H1 (cell line): ENCODE measurements at regions not wholly inside any gene's neighbourhood (a gene's known extent, or its start where the extent isn't known, plus 50 kb on each side); places are given as distances from the start of the nearest gene placed in this dataset.

Source experiments
- ASH2L ChIP-seq: fragments of 200-600, 300-600 bp; sonication (generic); IDR thresholded peaks from one replicate; pipeline ENCODE4 v1.7.1; 2017; ENCODE audit warnings: low read length
- CBX5 ChIP-seq: fragments of 300-800, 300-1000 bp; sonication (generic); IDR thresholded peaks from 2 replicates; pipeline ENCODE4 v1.7.1; 2016; ENCODE audit warnings: antibody characterized with exemption, low read length, low read depth
- E2F6 ChIP-seq: IDR thresholded peaks from 2 replicates; pipeline ENCODE4 v1.6.1; 2012; ENCODE audit warnings: inconsistent platforms
- NANOG ChIP-seq: IDR thresholded peaks from 2 replicates; pipeline ENCODE4 v1.6.1; 2011; ENCODE audit warnings: low read length, low read depth, mild to moderate bottlenecking, inconsistent platforms; ENCODE audit not compliant: insufficient read depth, poor library complexity, severe bottlenecking
- SP2 ChIP-seq: IDR thresholded peaks from 2 replicates; pipeline ENCODE4 v1.6.1; 2012; ENCODE audit warnings: mild to moderate bottlenecking, low read length, inconsistent platforms
- TCF12 ChIP-seq: IDR thresholded peaks from 2 replicates; pipeline ENCODE4 v1.6.1; 2011; ENCODE audit warnings: low read depth, mild to moderate bottlenecking, low read length

DNA sequence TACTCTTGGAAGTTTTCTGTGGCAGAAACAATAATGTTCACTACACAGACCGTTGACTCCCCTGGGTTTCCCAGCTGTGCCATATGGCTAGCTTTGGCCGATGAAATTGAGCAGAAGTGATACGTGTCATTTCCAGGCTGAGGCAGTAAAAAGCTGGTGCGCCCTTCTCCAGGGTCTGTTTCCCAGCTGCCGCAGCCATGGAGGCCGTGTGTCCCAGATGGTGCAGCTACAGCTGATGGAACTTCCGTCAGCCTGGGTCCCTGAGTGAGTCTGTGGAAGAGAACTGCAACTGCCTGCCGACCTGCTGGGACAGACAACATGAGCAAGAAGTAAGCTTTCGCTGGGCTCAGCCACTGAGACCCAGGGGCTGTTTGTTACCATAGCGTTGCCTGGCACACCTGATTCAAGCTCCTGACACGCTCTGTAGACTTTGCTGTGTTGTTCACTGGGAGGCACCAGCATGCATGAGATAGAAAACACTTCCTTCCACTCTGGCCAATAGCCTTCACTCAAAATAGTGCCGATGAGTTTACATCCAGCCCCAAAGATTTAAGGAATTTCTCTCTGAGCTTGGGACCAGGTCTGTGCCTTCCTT, 116.3 kb upstream of the SLC25A33 start (continued):
- TF ChIP-seq NANOG (no peak), SP2 (no peak), TCF12 (no peak), E2F6 (no peak), CBX5 (no peak), ASH2L (no peak)
- TF ChIP-seq, all 59 proteins: peak for 0
